T47D (cell line): ENCODE measurements at regions not wholly inside any gene's neighbourhood (a gene's known extent, or its start where the extent isn't known, plus 50 kb on each side); places are given as distances from the start of the nearest gene placed in this dataset.

Experiments used
- DNase-seq, 2 experiments: peaks; one replicate each; pipeline versions ENCODE4 v3.0.0 to v3.0.0-alpha.2; 2011 to 2012; ENCODE audit warnings: low read depth in 1 of 2, low spot score in 1 of 2
- JUND ChIP-seq: IDR thresholded peaks from 2 replicates; pipeline ENCODE4 v1.6.1; 2012; ENCODE audit warnings: low read depth
- in situ Hi-C: cut with HindIII; loops from 2 replicates; pipeline ENCODE4 v1.10.0; 2016; ENCODE audit warnings: low sequenced_read_pairs, low pct_unique_long_range_greater_than_20kb

DNA sequence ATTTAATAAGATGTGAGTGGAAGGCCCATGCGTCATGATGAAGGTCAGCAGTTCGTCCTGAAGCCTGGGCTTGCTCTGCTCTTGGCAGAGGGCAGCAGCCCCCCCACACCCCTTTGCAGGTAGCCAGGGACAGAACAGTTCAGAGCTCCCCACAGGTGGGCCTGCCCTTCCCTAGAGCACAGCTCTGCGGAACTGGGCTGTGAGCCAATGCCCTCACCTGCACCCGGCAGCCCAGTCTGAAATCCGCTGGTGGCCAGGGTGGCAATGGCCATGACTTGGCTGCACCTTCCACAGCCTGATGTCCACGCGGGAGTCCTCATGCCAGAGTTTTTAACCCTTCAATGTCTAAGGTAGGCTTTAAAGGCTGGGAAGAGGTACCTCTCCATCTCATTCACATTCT is 136.7 kb downstream of the ACKR3 start:
- in situ Hi-C loops = no loop called here
- no peak for TF ChIP-seq JUND
- no peak for DNase-seq

DNA sequence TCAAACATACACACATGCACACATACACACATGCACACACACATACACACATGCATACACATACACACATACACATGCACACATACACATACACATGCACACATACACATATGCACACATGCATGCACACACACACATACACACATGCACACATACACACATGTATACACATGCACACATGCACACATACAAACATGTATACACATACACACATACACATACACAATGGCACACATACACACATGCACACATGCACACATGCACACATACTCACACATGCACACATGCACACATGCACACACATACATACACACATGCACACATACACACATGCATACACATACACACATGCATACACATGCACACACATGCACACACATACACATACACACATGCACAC is 137.2 kb downstream of the ACKR3 start:
- DNase-seq = no peak
- TF ChIP-seq JUND = no peak
- in situ Hi-C loops = no loop called here

DNA sequence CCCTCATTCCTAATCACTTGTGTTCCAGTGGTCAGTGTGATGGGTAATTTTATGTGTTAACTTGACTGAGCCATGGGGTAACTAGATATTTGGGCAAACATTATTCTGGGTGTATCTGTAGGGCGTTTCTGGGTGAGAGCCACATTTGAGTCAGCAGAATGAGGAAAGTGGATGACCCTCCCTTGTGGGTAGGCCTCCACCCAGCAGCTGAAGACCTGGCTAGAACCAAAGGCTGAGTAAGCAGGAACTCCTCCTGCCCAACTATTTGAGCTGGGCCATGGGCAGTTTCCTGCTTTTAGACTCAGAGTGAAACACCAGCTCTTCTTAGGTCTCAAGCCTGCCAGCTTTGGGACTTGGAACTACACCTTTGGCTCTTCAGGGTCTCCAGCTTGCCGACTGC is 141.8 kb downstream of the ACKR3 start:
- TF ChIP-seq JUND = no peak
- in situ Hi-C loops = no loop called here
- DNase-seq = no peak

DNA sequence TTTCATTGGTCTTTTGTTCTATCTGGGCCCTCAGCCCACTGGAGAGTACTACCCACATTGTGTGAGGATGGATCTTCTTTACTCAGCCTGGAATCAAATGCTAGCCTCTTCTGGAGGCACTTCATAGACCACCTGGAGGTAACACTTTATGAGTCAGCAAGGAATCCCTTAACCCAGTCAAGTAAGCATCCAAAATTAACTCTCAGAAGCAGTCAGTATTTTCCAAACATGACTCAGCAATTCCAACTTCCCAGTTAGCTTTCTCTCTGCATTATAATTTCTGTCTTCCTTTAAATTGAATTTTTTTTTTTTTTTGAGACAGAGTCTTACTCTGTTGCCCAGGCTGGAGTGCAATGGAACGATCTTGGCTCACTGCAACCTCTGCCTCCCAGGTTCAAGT is 142.7 kb downstream of the ACKR3 start:
- in situ Hi-C loops = no loop called here
- no peak for TF ChIP-seq JUND
- DNase-seq = no peak

DNA sequence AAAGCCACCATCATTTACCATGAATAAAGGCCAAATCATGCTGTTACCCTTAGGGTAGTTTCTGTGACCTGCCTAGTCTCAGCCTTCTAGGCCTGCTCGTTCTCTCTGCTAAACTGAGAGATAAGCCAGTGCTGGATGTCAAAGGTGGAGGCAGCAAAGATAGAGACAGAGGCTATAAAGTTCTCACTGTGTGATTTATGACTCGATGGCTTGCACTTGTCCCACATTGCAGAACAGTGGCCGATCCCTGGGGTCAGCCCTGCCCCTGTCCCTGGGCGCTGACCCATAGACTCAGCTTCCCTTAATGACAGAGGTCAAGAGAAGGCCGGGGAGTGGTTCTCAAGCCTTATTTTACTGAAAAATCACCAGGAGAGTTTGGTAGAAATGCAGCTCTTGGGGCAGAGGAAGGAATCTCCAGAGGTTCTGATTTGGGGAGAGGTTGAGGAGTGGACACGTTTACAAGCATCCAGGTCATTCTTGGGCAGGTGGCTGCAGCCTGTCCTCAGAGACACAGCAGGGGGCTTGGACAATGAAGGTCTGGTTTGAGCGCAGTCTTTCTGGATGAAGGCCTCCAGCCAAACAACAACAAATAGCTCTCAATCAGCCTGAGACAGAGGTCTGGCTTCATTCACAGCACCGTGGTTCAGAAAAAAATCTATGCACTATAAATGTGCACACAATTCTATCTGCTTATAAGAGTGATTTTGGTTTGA is 143.5 kb downstream of the ACKR3 start:
- in situ Hi-C loops = no loop called here
- DNase-seq = no peak
- no peak for TF ChIP-seq JUND

DNA sequence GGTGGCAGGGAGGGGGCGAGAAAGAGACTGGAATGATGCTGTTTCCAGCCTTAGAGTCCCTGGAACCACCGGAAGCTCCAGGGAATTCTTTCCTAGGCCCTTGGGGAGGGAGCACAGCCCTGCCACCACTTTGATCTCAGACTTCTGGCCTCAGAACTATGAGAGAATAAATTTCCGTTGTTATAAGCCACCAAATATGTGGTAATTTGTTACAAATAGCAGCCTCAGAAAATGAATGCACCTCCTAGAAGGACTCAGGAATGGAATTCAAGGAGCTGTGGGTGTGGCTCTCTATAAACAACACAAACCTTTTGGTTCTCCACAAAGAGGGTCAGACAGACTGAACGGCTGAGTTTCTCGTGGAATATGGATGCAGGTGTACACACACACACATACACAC is 144.5 kb downstream of the ACKR3 start:
- in situ Hi-C loops = no loop called here
- DNase-seq = no peak
- TF ChIP-seq JUND = no peak

DNA sequence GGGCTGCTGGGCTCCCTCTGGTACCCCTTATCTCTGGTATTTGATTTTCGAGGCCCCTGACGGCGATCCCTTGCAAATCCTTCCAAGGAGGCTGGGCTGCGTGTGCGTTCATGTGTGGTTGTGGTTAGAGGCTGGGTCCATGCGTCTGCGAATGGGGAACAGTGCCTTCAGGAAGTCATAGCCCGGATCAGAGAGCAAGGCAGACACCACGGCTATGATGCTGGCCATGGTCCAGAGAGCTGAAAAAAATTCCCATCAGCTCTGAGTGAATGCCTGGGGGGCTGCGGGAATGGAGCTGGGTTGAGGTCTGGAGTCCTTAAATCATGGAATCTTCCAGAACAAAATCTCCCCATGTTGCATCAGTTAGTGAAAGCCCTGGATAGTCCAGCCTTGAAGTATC is 145.5 kb downstream of the ACKR3 start:
- no peak for TF ChIP-seq JUND
- no peak for DNase-seq
- in situ Hi-C loops = no loop called here

DNA sequence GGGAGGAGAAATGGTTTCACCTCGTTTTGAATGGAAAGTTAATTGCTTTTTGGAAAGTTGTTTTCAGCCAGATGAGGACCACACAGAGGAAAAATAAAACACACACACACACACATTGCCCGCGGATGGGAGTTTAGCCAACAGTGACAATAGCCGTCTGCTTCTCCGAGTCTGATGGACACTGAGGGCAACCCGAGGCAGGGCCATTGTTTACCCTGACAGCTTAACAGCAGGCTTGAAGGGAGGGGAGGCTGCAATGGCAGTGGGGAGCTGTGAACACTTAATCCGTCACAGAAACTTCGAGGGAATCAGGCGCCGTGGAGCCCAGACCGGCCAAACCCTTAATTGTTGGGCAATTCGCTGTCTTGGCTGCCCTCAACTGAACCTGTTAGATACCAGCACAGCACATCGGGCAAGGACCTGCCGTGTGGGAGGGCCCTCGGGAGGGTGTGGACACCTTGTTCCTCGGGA is 145.9 kb downstream of the ACKR3 start:
- DNase-seq = no peak
- no peak for TF ChIP-seq JUND
- in situ Hi-C loops = no loop called here

DNA sequence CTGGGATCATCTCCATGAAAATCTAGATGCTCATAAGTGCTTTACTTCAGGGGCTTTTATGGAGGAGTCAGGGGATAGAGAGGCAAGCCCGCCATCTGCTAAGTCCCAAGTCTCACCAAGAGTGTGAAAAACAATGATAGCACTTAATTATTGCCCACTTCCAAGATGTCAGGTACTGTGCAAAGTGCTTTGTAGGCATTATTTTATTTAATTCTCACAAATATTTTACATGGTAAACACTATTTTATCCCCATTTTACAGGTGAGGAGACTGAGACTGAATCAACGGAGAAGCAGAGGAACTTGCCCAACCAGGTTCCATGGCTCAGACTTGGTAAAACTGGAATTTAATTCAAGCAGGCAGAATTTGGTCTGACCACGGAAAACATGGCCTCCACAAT is 147.5 kb downstream of the ACKR3 start:
- no peak for DNase-seq
- no peak for TF ChIP-seq JUND
- in situ Hi-C loops = no loop called here

DNA sequence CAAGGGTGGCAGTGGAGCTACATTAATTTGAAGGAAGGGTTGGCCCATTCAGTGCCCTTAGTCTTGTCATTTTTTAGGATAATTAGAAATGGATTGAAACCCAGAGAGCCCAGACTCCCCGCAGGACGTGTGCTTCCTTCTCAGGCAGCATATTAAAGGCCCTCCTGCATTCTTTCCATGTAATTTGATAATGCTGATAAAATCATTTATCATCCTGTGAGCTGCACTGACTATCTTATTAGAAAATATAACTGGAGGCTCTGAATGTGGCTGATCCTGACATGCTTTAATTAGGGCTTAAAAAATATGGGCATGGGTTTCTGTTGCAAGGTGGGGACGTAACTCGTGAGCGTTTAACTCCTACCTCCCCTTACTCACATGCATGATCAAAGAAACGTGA is 148.1 kb downstream of the ACKR3 start:
- no peak for DNase-seq
- no peak for TF ChIP-seq JUND
- in situ Hi-C loops = no loop called here

DNA sequence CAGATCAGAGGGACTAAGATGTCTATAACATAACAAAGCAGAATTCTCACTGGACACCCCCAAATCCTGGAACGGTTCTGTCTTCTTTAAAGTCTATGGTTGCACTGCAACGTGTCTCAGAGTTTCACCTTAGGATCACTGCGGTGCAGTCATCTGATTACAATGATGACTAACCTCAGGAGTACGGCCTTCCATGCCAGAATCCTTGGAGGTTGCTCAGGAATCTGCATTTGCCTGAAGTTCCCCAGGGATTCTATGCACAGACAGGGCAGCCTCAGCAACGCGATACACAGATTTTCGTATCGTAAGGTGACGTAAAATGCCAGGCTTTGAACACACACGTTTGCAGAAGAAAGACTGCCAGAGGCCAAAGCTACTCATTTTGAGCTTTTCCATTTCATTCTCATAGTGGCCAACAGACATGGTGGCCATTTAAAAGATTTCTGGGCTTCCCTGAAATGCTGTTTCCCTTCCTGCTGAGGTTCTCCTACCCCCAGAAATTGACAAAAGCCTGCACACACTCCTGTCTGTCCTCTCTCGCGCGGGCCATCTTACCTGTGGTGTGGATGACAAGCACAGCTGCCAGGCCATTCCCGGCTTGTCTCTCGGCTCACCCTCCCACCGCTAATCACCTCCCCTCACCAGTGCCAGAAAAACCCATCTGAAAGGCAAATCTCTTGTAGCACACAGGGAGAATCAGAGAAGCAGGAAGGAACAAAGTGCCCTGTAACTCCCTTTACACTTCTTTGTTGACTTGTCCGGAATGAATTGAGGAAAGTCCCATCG is 148.8 kb downstream of the ACKR3 start:
- in situ Hi-C loops = no loop called here
- DNase-seq = no peak
- no peak for TF ChIP-seq JUND

DNA sequence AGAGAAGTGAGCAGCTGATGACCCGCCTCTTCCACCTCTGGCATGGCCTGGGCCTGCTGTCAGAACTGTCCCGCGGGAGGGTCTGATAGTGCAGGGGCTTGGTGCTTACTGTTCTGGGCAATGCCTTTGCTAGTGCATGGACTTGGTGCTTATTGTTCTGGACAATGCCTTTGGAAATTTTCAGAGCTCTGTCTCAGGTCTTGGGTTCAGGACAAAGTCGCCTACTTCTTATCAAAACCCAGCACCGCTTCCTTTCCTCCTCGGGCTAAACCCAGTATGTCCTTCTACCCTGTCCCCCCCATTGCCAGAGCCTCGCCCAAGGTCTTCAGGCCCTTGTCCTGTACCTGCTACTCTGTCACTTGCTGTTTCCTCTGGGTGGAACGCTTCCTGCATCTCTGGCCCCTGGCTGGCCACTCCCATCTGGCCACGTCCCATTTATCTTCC is 149.6 kb downstream of the ACKR3 start:
- in situ Hi-C loops = no loop called here
- TF ChIP-seq JUND = no peak
- DNase-seq = no peak

DNA sequence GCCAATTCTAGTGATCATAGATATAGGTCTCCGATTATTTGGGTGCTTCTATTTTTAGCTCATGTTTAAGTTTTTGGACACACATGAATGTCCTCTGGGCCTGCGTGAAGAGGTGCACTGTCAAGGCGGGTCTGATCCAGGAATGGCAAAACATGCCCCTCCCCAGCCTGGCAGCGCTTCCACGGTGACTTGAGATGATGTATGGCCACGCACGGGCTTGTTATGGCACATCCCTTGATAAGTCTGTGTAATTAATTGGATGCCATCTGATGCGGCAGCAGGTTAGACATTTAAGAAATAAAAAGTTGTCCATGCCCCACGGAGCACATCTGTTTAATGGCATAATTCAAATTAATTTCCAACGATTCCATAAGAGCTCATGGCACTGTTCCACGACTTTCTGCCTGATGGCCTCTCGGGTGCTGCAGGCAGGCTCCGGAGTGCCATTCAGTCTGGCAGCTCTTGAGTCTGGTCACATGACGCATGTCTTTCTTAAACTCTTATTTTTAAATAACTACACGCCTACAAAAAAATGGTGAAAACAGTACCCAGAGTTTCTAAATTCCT is 151.4 kb downstream of the ACKR3 start:
- in situ Hi-C loops = no loop called here
- DNase-seq = no peak
- TF ChIP-seq JUND = no peak
